Breast epithelium (tissue), 3 donors: ENCODE measurements at regions not wholly inside any gene's neighbourhood (a gene's known extent, or its start where the extent isn't known, plus 50 kb on each side); places are given as distances from the start of the nearest gene placed in this dataset.

Source experiments
- CTCF ChIP-seq, 3 donors: fragments of 450-650 bp; IDR thresholded peaks; one replicate each; pipeline ENCODE4 v1.5.1; 2016 to 2017; ENCODE audit warnings: antibody characterized with exemption in 3 of 3, mild to moderate bottlenecking in 3 of 3, moderate library complexity in 3 of 3
- POLR2A ChIP-seq: fragments of 450-650 bp; IDR thresholded peaks from one replicate; pipeline ENCODE4 v1.6.1; 2016; ENCODE audit warnings: antibody characterized with exemption, mild to moderate bottlenecking, moderate library complexity
- POLR2AphosphoS5 ChIP-seq, 3 donors: sonication (generic); formaldehyde crosslinking; IDR thresholded peaks; one replicate each; pipeline ENCODE4 v1.6.1; 2017; ENCODE audit warnings: antibody characterized with exemption in 3 of 3

- TF ChIP-seq POLR2AphosphoS5 (IDR thresholded peaks at IDR 0.05) (no peak), CTCF (IDR thresholded peaks at IDR 0.05) (no peak), POLR2A (no peak)
These were observed 177.4 kb upstream of the GLRA1 start for GRCh38 chr5:152102057-152102456.
